Astrocyte of the cerebellum (primary cell): ENCODE measurements at regions not wholly inside any gene's neighbourhood (a gene's known extent, or its start where the extent isn't known, plus 50 kb on each side); places are given as distances from the start of the nearest gene placed in this dataset.

Source experiments
- DNase-seq: peaks from one replicate; pipeline ENCODE4 v3.0.0-alpha.2; 2011; ENCODE audit warnings: low read depth
- H3K4me3 ChIP-seq: 2 replicates; pipeline ENCODE4 v1.5.1; 2011; ENCODE audit warnings: mild to moderate bottlenecking, low read depth, low read length, moderate library complexity
- CTCF ChIP-seq: IDR thresholded peaks from 2 replicates; pipeline ENCODE4 v1.5.1; 2012; ENCODE audit warnings: low read length, low read depth, moderate library complexity, mild to moderate bottlenecking; ENCODE audit errors: missing control alignments
- in situ Hi-C: cut with HindIII; loops from 2 replicates; pipeline ENCODE4 v1.10.0; 2017; ENCODE audit warnings: low sequenced_read_pairs

DNA sequence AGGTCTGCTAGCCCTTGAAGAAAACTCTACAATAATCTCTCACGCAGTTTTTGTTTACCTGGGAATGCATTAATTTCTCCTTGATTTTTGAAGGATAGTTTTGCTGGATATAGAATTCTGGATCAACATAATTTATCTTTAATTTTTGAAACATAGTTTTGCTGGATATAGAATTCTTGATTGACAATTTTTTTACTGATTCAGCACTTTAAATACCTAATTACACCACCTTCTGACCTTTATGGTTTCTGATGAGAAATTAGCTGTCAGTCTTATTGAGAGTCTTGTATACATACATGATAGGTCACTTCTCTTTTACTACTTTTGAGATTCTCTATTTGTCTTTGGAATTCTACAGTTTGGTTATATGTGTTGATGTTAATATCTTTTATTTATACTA lies 741.6 kb downstream of the FGF9 start:
- no peak for DNase-seq
- in situ Hi-C loops: no loop called here
- TF ChIP-seq CTCF: no peak
- H3K4me3 ChIP-seq: no peak overlapping the region

DNA sequence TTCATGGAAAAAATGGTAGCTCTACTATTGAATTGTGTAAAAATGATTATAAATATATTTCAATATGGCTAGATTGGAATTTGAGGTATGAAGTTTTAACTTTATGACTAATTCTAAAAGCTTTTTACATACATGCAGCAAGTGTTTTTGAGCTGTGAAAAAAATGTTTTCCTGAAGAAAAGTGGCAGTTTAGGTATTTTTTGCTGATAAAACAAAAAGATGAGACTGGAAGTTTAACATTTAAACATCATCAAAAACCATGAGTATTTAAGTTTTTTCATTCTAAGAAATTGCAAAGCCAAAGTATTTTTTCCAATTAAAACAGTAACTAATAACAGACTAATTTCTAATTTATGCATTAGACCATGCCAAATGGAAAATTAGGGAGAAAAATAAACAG lies 751.1 kb downstream of the FGF9 start:
- in situ Hi-C loops: no loop called here
- no peak for DNase-seq
- TF ChIP-seq CTCF: no peak
- no peak overlapping the region for H3K4me3 ChIP-seq

- DNase-seq: no peak
- in situ Hi-C loops: no loop called here
- H3K4me3 ChIP-seq: no peak overlapping the region
- no peak for TF ChIP-seq CTCF
These were observed 751.8 kb downstream of the FGF9 start for GRCh38 chr13:22422712-22423111.

DNA sequence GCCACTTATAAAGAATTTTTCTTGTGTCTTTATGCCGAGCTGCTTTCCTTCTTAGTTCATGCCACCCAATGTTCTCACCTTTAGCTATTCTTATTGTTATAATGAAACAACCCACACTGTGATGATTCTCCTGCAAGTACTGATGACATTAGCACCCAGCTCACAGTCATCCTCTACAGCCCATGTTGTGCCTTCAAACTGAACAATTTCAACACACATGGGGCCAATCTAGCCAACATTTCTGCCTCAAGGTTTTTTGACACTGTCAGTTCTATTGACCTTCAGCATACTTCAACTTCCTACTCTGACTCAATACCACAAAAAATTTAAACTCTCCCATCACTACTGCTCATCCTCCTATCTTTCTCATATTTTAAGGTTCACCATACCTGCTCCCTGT lies 752.4 kb downstream of the FGF9 start:
- TF ChIP-seq CTCF: no peak
- in situ Hi-C loops: no loop called here
- DNase-seq: no peak
- H3K4me3 ChIP-seq: no peak overlapping the region

GRCh38 chr13:22425087-22425486 lies 754.2 kb downstream of the FGF9 start:
- no peak for TF ChIP-seq CTCF
- DNase-seq: no peak
- in situ Hi-C loops: no loop called here
- no peak overlapping the region for H3K4me3 ChIP-seq

- no peak for TF ChIP-seq CTCF
- no peak overlapping the region for H3K4me3 ChIP-seq
- in situ Hi-C loops: no loop called here
- DNase-seq: no peak
These were observed 753.7 kb upstream of the SGCG start for GRCh38 chr13:22427066-22427465.

DNA sequence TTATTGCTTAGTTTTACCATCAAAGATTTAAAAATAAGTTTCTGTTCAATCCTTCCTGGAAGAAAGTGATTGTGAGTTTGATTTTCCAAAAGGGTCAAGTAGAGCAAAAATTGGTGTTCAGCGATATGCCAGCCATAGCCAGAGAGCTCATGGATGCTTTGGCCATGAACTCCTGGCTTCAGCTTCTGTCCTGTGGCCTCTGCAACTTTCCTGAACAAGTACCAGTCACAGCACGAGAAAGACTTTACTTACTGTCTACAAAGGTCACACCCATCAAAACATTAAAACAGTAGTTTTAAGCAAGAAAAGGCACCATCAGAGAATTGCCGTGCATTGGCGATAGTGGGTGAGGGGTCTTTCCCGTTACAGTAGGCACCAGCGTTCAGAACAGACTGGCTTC lies 753.0 kb upstream of the SGCG start:
- in situ Hi-C loops: no loop called here
- no peak overlapping the region for H3K4me3 ChIP-seq
- no peak for DNase-seq
- TF ChIP-seq CTCF: no peak
